GM12878 (cell line): ENCODE measurements at regions not wholly inside any gene's neighbourhood (a gene's known extent, or its start where the extent isn't known, plus 50 kb on each side); places are given as distances from the start of the nearest gene placed in this dataset.

Experiments
- ATAC-seq: fragments of 200-7000 bp; cut with Tn5 transposase; 3 replicates; pipeline ENCODE4 v1.9.1; 2020; ENCODE audit warnings: mild to moderate bottlenecking, moderate library complexity
- BruUV-seq: library from RNA; stranded (reverse); fragments of 400-500 nt; replicated peaks from 2 replicates; lab custom pipeline; 2021; lab: Mats Ljungman, UMichigan
- CTCF ChIA-PET: fragments of 300-600 bp; sonication (Branson Sonifier 250); formaldehyde crosslinking; extraction: SDS; loops from one replicate; lab custom pipeline; 2021; ENCODE audit warnings: inconsistent platforms; lab: Yijun Ruan, JAX
- POLR2A ChIA-PET: fragments of 350-600 bp; formaldehyde crosslinking; extraction: SDS; loops from one replicate; lab custom pipeline; 2021; ENCODE audit warnings: inconsistent platforms; lab: Charles Lee
- RAD21 ChIA-PET: fragments of 300-600 bp; sonication (Branson Sonifier 250); formaldehyde crosslinking; loops from one replicate; lab custom pipeline; 2023; ENCODE audit warnings: antibody characterized with exemption; ENCODE audit not compliant: unreplicated experiment; lab: Charles Lee
- SMC1A ChIA-PET: fragments of 300-600 bp; sonication (Branson Sonifier 250); formaldehyde crosslinking; loops from one replicate; lab custom pipeline; 2023; ENCODE audit not compliant: unreplicated experiment, uncharacterized antibody; lab: Charles Lee
- DNase-seq: peaks from one replicate; pipeline ENCODE4 v3.0.0-alpha.2; 2011; ENCODE audit warnings: low read depth, low spot score
- FAIRE-seq: peaks from 3 replicates; lab custom pipeline; 2011; peaks lifted over from hg19 to GRCh38; lab: Jason Lieb, UNC
- H2AFZ ChIP-seq: 2 replicates; pipeline ENCODE4 v1.6.0; 2011; ENCODE audit warnings: low read depth, low read length, control low read depth; ENCODE audit not compliant: control insufficient read depth
- H3K27ac ChIP-seq: 2 replicates; pipeline ENCODE4 v1.5.1; 2011; ENCODE audit warnings: control low read depth; ENCODE audit not compliant: control insufficient read depth, insufficient read depth
- H3K27me3 ChIP-seq, 2 experiments: replicated peaks in 1 of 2; 2 replicates each; pipeline versions ENCODE4 v1.6.0 to v1.6.1; 2011; ENCODE audit warnings: low read length in 1 of 2; ENCODE audit not compliant: control insufficient read depth in 2 of 2, insufficient read depth in 2 of 2
- H3K36me3 ChIP-seq, 2 experiments: 2 replicates each; pipeline ENCODE4 v1.5.1; 2011; ENCODE audit warnings: low read length in 1 of 2; ENCODE audit not compliant: control insufficient read depth in 2 of 2, insufficient read depth in 2 of 2
- H3K4me1 ChIP-seq: 2 replicates; pipeline ENCODE4 v1.6.1; 2011; ENCODE audit warnings: mild to moderate bottlenecking, low read length, moderate library complexity, mixed read lengths; ENCODE audit not compliant: control insufficient read depth, insufficient read depth
- H3K4me2 ChIP-seq: 2 replicates; pipeline ENCODE4 v1.6.0; 2011; ENCODE audit warnings: control low read depth; ENCODE audit not compliant: control insufficient read depth, insufficient read depth
- H3K4me3 ChIP-seq: fragments of 200-600 bp; sonication (generic); 2 replicates; pipeline ENCODE4 v1.5.1; 2016
- H3K79me2 ChIP-seq: 2 replicates; pipeline ENCODE4 v1.6.0; 2011; ENCODE audit warnings: low read length; ENCODE audit not compliant: control insufficient read depth, insufficient read depth
- H3K9ac ChIP-seq: 2 replicates; pipeline ENCODE4 v1.8.0; 2011; ENCODE audit warnings: low read length, control low read depth, mixed read lengths; ENCODE audit not compliant: control insufficient read depth, insufficient read depth
- H3K9me3 ChIP-seq: replicated peaks from 3 replicates; pipeline ENCODE4 v1.5.1; 2011; ENCODE audit warnings: mild to moderate bottlenecking, low read length; ENCODE audit not compliant: control insufficient read depth, insufficient read depth
- H4K20me1 ChIP-seq: 2 replicates; pipeline ENCODE4 v1.6.0; 2011; ENCODE audit not compliant: control insufficient read depth, insufficient read depth
- BCL3 ChIP-seq: IDR thresholded peaks from 2 replicates; pipeline ENCODE4 v1.6.1; 2011; ENCODE audit warnings: borderline replicate concordance, low read depth, mild to moderate bottlenecking, moderate library complexity, low read length; ENCODE audit not compliant: insufficient read depth, poor library complexity, severe bottlenecking
- CUX1 ChIP-seq: IDR thresholded peaks from 2 replicates; pipeline ENCODE4 v1.6.1; 2012; ENCODE audit warnings: improper control_type of control experiment, low read depth, low read length; ENCODE audit not compliant: insufficient replicate concordance
- ELK1 ChIP-seq: IDR thresholded peaks from 2 replicates; pipeline ENCODE4 v1.6.1; 2012; ENCODE audit warnings: low read depth, low read length, improper control_type of control experiment
- KDM1A ChIP-seq: fragments of 200-600 bp; sonication (generic); IDR thresholded peaks from 2 replicates; pipeline ENCODE4 v1.6.1; 2016; ENCODE audit warnings: borderline replicate concordance
- NKRF ChIP-seq: fragments of 450-650 bp; conservative IDR thresholded peaks from 2 replicates; pipeline ENCODE4 v1.6.1; 2017; ENCODE audit warnings: mild to moderate bottlenecking, moderate library complexity
- RELB ChIP-seq: fragments of 450-650 bp; IDR thresholded peaks from 2 replicates; pipeline ENCODE4 v1.6.1; 2017; ENCODE audit warnings: low read depth, mild to moderate bottlenecking, moderate library complexity
- SIN3A ChIP-seq: IDR thresholded peaks from 2 replicates; pipeline ENCODE4 v1.6.1; 2012; ENCODE audit warnings: low read depth, low read length, improper control_type of control experiment
- SMARCA5 ChIP-seq: fragments of 450-650 bp; IDR thresholded peaks from 2 replicates; pipeline ENCODE4 v1.6.1; 2017; ENCODE audit warnings: mild to moderate bottlenecking
- USF2 ChIP-seq: IDR thresholded peaks from 2 replicates; pipeline ENCODE4 v1.6.1; 2011; ENCODE audit warnings: low read depth, low read length, improper control_type of control experiment, borderline replicate concordance
- WGBS: methylation state at CpG from one replicate; pipeline ENCODE4 v1.1.6; 2016; ENCODE audit warnings: low lambda C conversion rate; ENCODE audit not compliant: insufficient replicate concordance, insufficient coverage; ENCODE audit errors: missing lambda C conversion rate; 5-methylcytosine and 5-hydroxymethylcytosine counted together
- in situ Hi-C: fragments of 300-500 bp; cut with MboI; formaldehyde crosslinking; loops from 9 replicates; pipeline ENCODE4 v1.14.3; 2018; ENCODE audit warnings: mixed read lengths
- intact Hi-C: fragments of 100-400 bp; cut with micrococcal nuclease; formaldehyde crosslinking; loops from one replicate; pipeline ENCODE4 v1.14.2; 2022; ENCODE audit not compliant: unreplicated experiment

- ChIA-PET RAD21 (interaction anchor here (0.7 kb wide), 1 partner anchor 10 kb away, joined by 3 read pairs; no protein-coding TSS in a partner anchor), CTCF (interaction anchor here (1.4 to 1.6 kb wide), 2 partner anchors 9 to 46 kb away, joined by 3 to 6 read pairs; no protein-coding TSS in a partner anchor), SMC1A (interaction anchor here (0.5 to 2.1 kb wide), 9 partner anchors 9 to 164 kb away, joined by 3 to 7 read pairs (median 5); no protein-coding TSS in a partner anchor), POLR2A (no interaction called here)
- in situ Hi-C loops: no loop called here
- no peak for DNase-seq
- Histone ChIP-seq H3K4me3 (no peak overlapping the region), H3K4me1 (no peaks in the 10 kb centered on the region), H3K9ac (no peak overlapping the region), H3K27me3 (no peaks in the 10 kb centered on the region), H4K20me1 (no peaks in the 10 kb centered on the region), H3K36me3 (no peaks in the 10 kb centered on the region), H3K79me2 (no peaks in the 10 kb centered on the region), H3K27ac (no peak overlapping the region), H3K9me3 (no peaks in the 10 kb centered on the region), H2AFZ (no peak overlapping the region), H3K4me2 (no peak overlapping the region)
- no TSS peak for BruUV-seq
- TF ChIP-seq SIN3A: no peak
- TF ChIP-seq CUX1: no peak
- TF ChIP-seq USF2: no peak
- TF ChIP-seq SMARCA5: no peak
- no peak for TF ChIP-seq BCL3
- TF ChIP-seq RELB: no peak
- no peak for TF ChIP-seq ELK1
- TF ChIP-seq NKRF: no peak
- TF ChIP-seq KDM1A: no peak
- intact Hi-C loops: no loop called here
- 0% methylated on average over 1 of the region's 1 CpG for WGBS
- no peak for FAIRE-seq
- ATAC-seq: no peak
These were observed 189.1 kb downstream of the GABRG2 start for GRCh38 chr5:162256711-162257110.
